GM18519 (cell line): ENCODE measurements at regions not wholly inside any gene's neighbourhood (a gene's known extent, or its start where the extent isn't known, plus 50 kb on each side); places are given as distances from the start of the nearest gene placed in this dataset.
"Not testable (repeated sequence)": the region's sequence is repeated elsewhere in the genome, so short reads cannot be mapped to it uniquely, and the experiment has no call there.

Experiments used
- ATAC-seq: cut with Tn5 transposase; IDR thresholded peaks from one replicate; pipeline ENCODE4 v1.9.1; 2021; ENCODE audit warnings: mild to moderate bottlenecking, moderate library complexity; ENCODE audit not compliant: unreplicated experiment, low FRiP score

GRCh38 chr4:43089730-43090129 is 197.2 kb downstream of the GRXCR1 start:
- ATAC-seq = no peak

- ATAC-seq = no peak
Measured at GRCh38 chr4:43103048-43103447, 210.5 kb downstream of the GRXCR1 start.

- ATAC-seq = no peak
Measured at GRCh38 chr4:43112139-43112538, 219.6 kb downstream of the GRXCR1 start.

- no peak for ATAC-seq
Measured at GRCh38 chr4:43113196-43113595, 220.7 kb downstream of the GRXCR1 start.

- ATAC-seq = no peak
Measured at GRCh38 chr4:43126595-43126994, 234.1 kb downstream of the GRXCR1 start.

- ATAC-seq = no peak
Measured at GRCh38 chr4:43130228-43131021, 237.9 kb downstream of the GRXCR1 start.

- peak; percentile 88 for ATAC-seq
Measured at GRCh38 chr4:43132010-43132582, 239.6 kb downstream of the GRXCR1 start.

GRCh38 chr4:43133566-43133965 is 241.1 kb downstream of the GRXCR1 start:
- no peak for ATAC-seq

GRCh38 chr4:43136752-43137151 is 244.2 kb downstream of the GRXCR1 start:
- ATAC-seq = no peak

- ATAC-seq = no peak
Measured at GRCh38 chr4:43146198-43146597, 253.7 kb downstream of the GRXCR1 start.

GRCh38 chr4:43148481-43148880 is 256.0 kb downstream of the GRXCR1 start:
- ATAC-seq = no peak

GRCh38 chr4:43163101-43163792 is 270.7 kb downstream of the GRXCR1 start:
- ATAC-seq = no peak

- ATAC-seq = no peak
Measured at GRCh38 chr4:43189741-43190140, 297.2 kb downstream of the GRXCR1 start.

- not testable (repeated sequence) for ATAC-seq
Measured at GRCh38 chr4:43212576-43212975, 320.1 kb downstream of the GRXCR1 start.

GRCh38 chr4:43223820-43224219 is 331.3 kb downstream of the GRXCR1 start:
- ATAC-seq = no peak

- no peak for ATAC-seq
Measured at GRCh38 chr4:43224559-43224958, 332.0 kb downstream of the GRXCR1 start.

GRCh38 chr4:43233321-43233720 is 340.8 kb downstream of the GRXCR1 start:
- no peak for ATAC-seq

GRCh38 chr4:43234626-43235415 is 342.3 kb downstream of the GRXCR1 start:
- ATAC-seq = no peak

- ATAC-seq = no peak
Measured at GRCh38 chr4:43238008-43238407, 345.5 kb downstream of the GRXCR1 start.

- no peak for ATAC-seq
Measured at GRCh38 chr4:43238585-43238984, 346.1 kb downstream of the GRXCR1 start.

GRCh38 chr4:43241104-43241503 is 348.6 kb downstream of the GRXCR1 start:
- ATAC-seq = no peak
